B cell (primary cell): ENCODE measurements at regions not wholly inside any gene's neighbourhood (a gene's known extent, or its start where the extent isn't known, plus 50 kb on each side); places are given as distances from the start of the nearest gene placed in this dataset.

Source experiments
- CTCF ChIP-seq: fragments of 200-600 bp; IDR thresholded peaks from one replicate; pipeline ENCODE4 v1.8.0; 2022; ENCODE audit warnings: antibody characterized with exemption, mild to moderate bottlenecking
- EZH2 ChIP-seq: IDR thresholded peaks from 2 replicates; pipeline ENCODE4 v1.6.1; 2012; ENCODE audit warnings: borderline replicate concordance, low read depth, mild to moderate bottlenecking, moderate library complexity, low read length; ENCODE audit not compliant: insufficient read depth, poor library complexity, severe bottlenecking

- no peak for TF ChIP-seq CTCF
- TF ChIP-seq EZH2, result no peak
Measured at GRCh38 chr12:61706783-61707182, 553.4 kb upstream of the USP15 start.
